ENCODE measurements at regions not wholly inside any gene's neighbourhood (a gene's known extent, or its start where the extent isn't known, plus 50 kb on each side); places are given as distances from the start of the nearest gene placed in this dataset.

DNA sequence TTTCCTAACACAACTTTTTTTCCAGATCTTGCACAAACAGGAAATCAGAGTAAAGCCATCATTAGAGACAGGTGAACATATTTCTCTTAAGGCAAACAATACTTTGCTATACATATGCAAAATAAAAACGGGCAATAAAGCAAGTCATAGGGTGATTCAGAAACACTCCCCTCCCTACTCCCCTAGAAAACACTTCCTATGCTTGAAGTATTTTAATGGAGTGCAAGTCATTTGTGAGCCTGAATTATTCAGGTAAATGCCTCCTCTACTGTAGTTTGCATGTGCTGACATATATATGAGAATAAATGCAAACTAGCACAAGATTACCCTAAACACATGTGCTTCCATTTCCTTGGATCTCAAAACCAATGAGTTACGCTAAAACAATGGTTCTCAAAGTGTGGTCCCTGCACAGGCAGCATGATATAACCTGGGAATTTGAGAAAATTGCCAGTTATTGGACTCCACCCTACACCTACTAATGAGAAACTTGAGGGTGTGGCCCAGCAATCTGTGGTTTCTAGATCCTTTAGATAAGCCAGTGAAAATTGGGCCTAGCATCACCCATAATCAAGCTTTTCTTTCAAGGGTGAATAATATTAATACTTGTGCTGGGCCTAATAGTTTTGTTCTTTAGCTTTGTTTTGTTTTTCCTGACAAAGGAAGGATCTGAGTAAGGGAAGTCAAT, 159.7 kb upstream of the BMP4 start:
- no peak overlapping the region for H3K9ac ChIP-seq (ENCODE audit: control insufficient read depth, extremely low read depth, insufficient read depth, low read length)
- no peaks in the 10 kb centered on the region for H3K36me3 ChIP-seq (ENCODE audit: control insufficient read depth in 2 of 2, extremely low read depth in 1 of 2, insufficient read depth in 2 of 2, low read length in 2 of 2)
- peak overlapping the region; percentile 20 for H3K4me2 ChIP-seq (ENCODE audit: control insufficient read depth, extremely low read depth, insufficient read depth, low read depth, low read length)
- no peaks in the 10 kb centered on the region for H3K79me2 ChIP-seq (ENCODE audit: control insufficient read depth, insufficient read depth, low read length)
- dilution Hi-C loops (cut with MboI; ENCODE audit: extremely low pct_ligation_motif_present, low sequenced_read_pairs): no loop called here
- DNase-seq (ENCODE audit: low read depth, low spot score): no peak
- no peak overlapping the region for H2AFZ ChIP-seq (ENCODE audit: control insufficient read depth, low read length)
- peak overlapping the region; percentile 34 for H3K27ac ChIP-seq (ENCODE audit: control insufficient read depth, insufficient read depth, low read length)
- no peaks in the 10 kb centered on the region for H3K9me1 ChIP-seq (ENCODE audit: control insufficient read depth, extremely low read depth, insufficient read depth, low read length)
- FAIRE-seq: no peak
- H4K20me1 ChIP-seq (ENCODE audit: control insufficient read depth, extremely low read depth, insufficient read depth, low read length): no peaks in the 10 kb centered on the region
- no peaks in the 10 kb centered on the region for H3K27me3 ChIP-seq (ENCODE audit: control insufficient read depth, extremely low read depth, insufficient read depth, low read length)
- TF ChIP-seq EZH2 (IDR thresholded peaks at IDR 0.05; ENCODE audit: low read length): no peak
- TF ChIP-seq, protein P1, sequence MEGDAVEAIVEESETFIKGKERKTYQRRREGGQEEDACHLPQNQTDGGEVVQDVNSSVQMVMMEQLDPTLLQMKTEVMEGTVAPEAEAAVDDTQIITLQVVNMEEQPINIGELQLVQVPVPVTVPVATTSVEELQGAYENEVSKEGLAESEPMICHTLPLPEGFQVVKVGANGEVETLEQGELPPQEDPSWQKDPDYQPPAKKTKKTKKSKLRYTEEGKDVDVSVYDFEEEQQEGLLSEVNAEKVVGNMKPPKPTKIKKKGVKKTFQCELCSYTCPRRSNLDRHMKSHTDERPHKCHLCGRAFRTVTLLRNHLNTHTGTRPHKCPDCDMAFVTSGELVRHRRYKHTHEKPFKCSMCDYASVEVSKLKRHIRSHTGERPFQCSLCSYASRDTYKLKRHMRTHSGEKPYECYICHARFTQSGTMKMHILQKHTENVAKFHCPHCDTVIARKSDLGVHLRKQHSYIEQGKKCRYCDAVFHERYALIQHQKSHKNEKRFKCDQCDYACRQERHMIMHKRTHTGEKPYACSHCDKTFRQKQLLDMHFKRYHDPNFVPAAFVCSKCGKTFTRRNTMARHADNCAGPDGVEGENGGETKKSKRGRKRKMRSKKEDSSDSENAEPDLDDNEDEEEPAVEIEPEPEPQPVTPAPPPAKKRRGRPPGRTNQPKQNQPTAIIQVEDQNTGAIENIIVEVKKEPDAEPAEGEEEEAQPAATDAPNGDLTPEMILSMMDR (optimal IDR thresholded peaks at IDR 0.05 in 1 of 3, IDR thresholded peaks at IDR 0.05 in 1 of 3, conservative IDR thresholded peaks at IDR 0.05 in 1 of 3; ENCODE audit: extremely low read depth in 1 of 3, insufficient read depth in 2 of 3, low read length in 3 of 3): no peak
- H3K4me1 ChIP-seq (ENCODE audit: control insufficient read depth, extremely low read depth, insufficient read depth, low read length): peaks cover 21% of the 10 kb centered on the region
- no peaks in the 10 kb centered on the region for H3K9me3 ChIP-seq (ENCODE audit: control insufficient read depth, low read depth, low read length)
- no peak overlapping the region for H3K4me3 ChIP-seq (ENCODE audit: control insufficient read depth in 2 of 3, extremely low read depth in 1 of 3, insufficient read depth in 2 of 3, low read depth in 1 of 3, low read length in 3 of 3)

DNA sequence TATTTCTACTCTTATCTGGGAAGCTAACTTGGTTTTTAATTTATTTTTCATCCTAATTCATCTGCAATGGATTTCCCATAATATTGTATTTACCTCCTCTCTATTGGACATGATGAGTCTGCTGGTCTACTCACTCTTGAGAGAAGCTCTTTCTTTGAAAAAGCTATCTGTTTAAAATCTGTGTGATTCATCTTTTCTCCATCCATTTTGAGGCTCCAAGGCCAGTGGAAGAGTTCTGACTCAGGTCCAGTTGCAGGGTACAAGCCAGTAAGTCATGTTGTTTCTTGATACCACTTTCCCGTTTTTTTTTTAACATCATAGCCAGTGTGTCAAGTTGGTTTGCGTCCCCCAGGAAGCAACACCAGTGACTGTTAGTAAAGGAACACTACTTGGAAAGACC, 160.3 kb upstream of the BMP4 start:
- no peaks in the 10 kb centered on the region for H3K36me3 ChIP-seq (ENCODE audit: control insufficient read depth in 2 of 2, extremely low read depth in 1 of 2, insufficient read depth in 2 of 2, low read length in 2 of 2)
- H3K4me2 ChIP-seq (ENCODE audit: control insufficient read depth, extremely low read depth, insufficient read depth, low read depth, low read length): peak overlapping the region; percentile 20
- TF ChIP-seq, protein P1 (optimal IDR thresholded peaks at IDR 0.05 in 1 of 3, IDR thresholded peaks at IDR 0.05 in 1 of 3, conservative IDR thresholded peaks at IDR 0.05 in 1 of 3; ENCODE audit: extremely low read depth in 1 of 3, insufficient read depth in 2 of 3, low read length in 3 of 3): no peak
- no peak for TF ChIP-seq EZH2 (IDR thresholded peaks at IDR 0.05; ENCODE audit: low read length)
- peaks cover 21% of the 10 kb centered on the region for H3K4me1 ChIP-seq (ENCODE audit: control insufficient read depth, extremely low read depth, insufficient read depth, low read length)
- no peaks in the 10 kb centered on the region for H4K20me1 ChIP-seq (ENCODE audit: control insufficient read depth, extremely low read depth, insufficient read depth, low read length)
- FAIRE-seq: peak; percentile 48
- no peaks in the 10 kb centered on the region for H3K9me1 ChIP-seq (ENCODE audit: control insufficient read depth, extremely low read depth, insufficient read depth, low read length)
- H3K9me3 ChIP-seq (ENCODE audit: control insufficient read depth, low read depth, low read length): no peaks in the 10 kb centered on the region
- H3K27ac ChIP-seq (ENCODE audit: control insufficient read depth, insufficient read depth, low read length): peak overlapping the region; percentile 34
- no peaks in the 10 kb centered on the region for H3K27me3 ChIP-seq (ENCODE audit: control insufficient read depth, extremely low read depth, insufficient read depth, low read length)
- dilution Hi-C loops (cut with MboI; ENCODE audit: extremely low pct_ligation_motif_present, low sequenced_read_pairs): no loop called here
- no peak overlapping the region for H2AFZ ChIP-seq (ENCODE audit: control insufficient read depth, low read length)
- no peak for DNase-seq (ENCODE audit: low read depth, low spot score)
- no peak overlapping the region for H3K9ac ChIP-seq (ENCODE audit: control insufficient read depth, extremely low read depth, insufficient read depth, low read length)
- H3K79me2 ChIP-seq (ENCODE audit: control insufficient read depth, insufficient read depth, low read length): no peaks in the 10 kb centered on the region
- no peak overlapping the region for H3K4me3 ChIP-seq (ENCODE audit: control insufficient read depth in 2 of 3, extremely low read depth in 1 of 3, insufficient read depth in 2 of 3, low read depth in 1 of 3, low read length in 3 of 3)
